ENCODE measurements at regions not wholly inside any gene's neighbourhood (a gene's known extent, or its start where the extent isn't known, plus 50 kb on each side); places are given as distances from the start of the nearest gene placed in this dataset.
"Not testable (repeated sequence)": the region's sequence is repeated elsewhere in the genome, so short reads cannot be mapped to it uniquely, and the experiment has no call there.

GRCh38 chrX:46330513-46330912, 214.7 kb downstream of the ZNF674 start:
- peaks cover 5 to 18% of the 10 kb centered on the region in 2 donors for H3K27me3 Mint-ChIP-seq
- ATAC-seq, result no peak
- H3K4me1 Mint-ChIP-seq (ENCODE audit: low read depth in 2 of 2), result no peaks in the 10 kb centered on the region
- H3K36me3 Mint-ChIP-seq, result peaks cover 4% of the 10 kb centered on the region
- H3K9me3 Mint-ChIP-seq, result peaks cover 3% of the 10 kb centered on the region
- DNase-seq (ENCODE audit: low spot score), result no peak
- no peak overlapping the region for H3K4me3 Mint-ChIP-seq
- H3K27ac Mint-ChIP-seq, result no peak overlapping the region

DNA sequence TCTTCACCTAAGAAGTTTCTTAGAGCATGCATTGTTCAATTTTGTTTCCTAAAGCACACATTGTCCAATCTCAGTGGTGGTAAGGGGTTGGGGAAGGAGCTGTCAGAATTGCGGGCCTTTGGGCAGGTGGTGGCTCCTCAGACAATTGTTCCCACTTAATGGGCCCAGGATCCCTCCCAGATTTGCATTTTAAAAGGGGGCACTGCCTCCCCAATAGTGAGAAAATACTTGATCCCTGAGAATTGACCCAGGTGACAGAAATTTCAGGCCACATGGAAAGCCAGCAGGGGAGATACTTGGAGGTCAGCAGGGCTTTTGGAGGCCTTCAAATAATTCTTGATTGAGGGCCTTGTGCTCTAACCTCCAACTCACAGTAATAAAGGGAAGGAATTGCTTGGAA, 217.1 kb downstream of the ZNF674 start:
- Mint-ChIP-seq H3K4me1 (ENCODE audit: low read depth in 2 of 2) (no peaks in the 10 kb centered on the region), H3K27ac (no peak overlapping the region), H3K27me3 (peaks cover 0 to 19% of the 10 kb centered on the region in 2 donors), H3K9me3 (no peaks in the 10 kb centered on the region), H3K4me3 (no peak overlapping the region), H3K36me3 (no peaks in the 10 kb centered on the region)
- ATAC-seq, result no peak
- no peak for DNase-seq (ENCODE audit: low spot score)

DNA sequence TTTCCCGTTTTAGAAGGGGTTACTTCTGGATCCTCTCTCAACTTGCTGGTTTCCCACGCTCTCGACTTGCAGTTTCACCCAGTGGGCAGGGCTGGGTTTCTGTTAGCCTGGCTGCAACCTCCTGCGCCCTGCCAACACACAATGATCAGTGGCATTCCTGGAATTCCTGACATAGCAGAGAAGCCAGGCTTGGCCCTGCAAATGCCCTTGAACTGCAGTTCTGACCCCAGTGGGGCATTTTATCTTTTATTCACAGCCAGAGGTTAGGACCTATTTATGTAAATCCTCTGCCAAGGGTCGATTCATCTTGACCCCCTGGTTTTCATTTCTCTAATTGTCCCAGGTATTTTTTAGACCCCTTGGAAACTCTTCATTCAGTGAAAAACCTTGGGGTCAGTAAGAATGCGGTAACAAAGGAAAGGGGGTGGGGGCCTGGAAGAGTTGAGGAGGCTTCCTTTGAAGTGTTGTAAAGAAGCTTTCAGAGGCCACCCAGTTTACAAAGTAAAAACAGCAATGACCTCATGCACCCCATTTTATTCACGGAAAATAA, 217.6 kb downstream of the ZNF674 start:
- Mint-ChIP-seq H3K36me3 (no peaks in the 10 kb centered on the region), H3K27ac (no peak overlapping the region), H3K4me1 (ENCODE audit: low read depth in 2 of 2) (no peaks in the 10 kb centered on the region), H3K4me3 (no peak overlapping the region), H3K9me3 (no peaks in the 10 kb centered on the region), H3K27me3 (peaks cover 0 to 21% of the 10 kb centered on the region in 2 donors)
- ATAC-seq (no peak), DNase-seq (ENCODE audit: low spot score) (no peak)

DNA sequence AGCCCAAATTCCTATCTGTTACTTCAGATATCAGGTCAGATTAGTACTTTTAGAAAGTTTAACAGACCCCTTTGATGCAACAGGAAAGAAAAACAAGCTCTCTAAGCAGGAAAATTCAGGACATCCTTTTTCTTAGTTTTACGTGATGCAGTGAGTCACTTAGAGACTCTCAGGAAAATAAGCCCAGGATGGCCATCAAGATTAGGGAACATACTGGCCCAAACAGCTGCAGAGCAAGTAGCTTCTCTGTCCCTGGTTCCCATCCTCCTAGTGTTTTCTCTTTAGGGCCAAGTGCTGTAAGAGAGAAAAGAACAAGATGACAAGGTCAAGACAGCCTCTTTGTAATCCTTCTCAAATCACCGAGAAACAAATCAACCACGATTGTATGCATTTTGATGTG, 219.1 kb downstream of the ZNF674 start:
- Mint-ChIP-seq H3K4me3 (no peak overlapping the region), H3K9me3 (no peaks in the 10 kb centered on the region), H3K27ac (no peak overlapping the region), H3K36me3 (no peaks in the 10 kb centered on the region), H3K27me3 (peaks cover 0 to 23% of the 10 kb centered on the region in 2 donors), H3K4me1 (ENCODE audit: low read depth in 2 of 2) (no peaks in the 10 kb centered on the region)
- ATAC-seq (no peak), DNase-seq (ENCODE audit: low spot score) (no peak)

- ATAC-seq (no peak), DNase-seq (ENCODE audit: low spot score) (no peak)
- Mint-ChIP-seq H3K36me3 (no peaks in the 10 kb centered on the region), H3K4me3 (no peak overlapping the region), H3K4me1 (ENCODE audit: low read depth in 2 of 2) (peaks cover 0 to 2% of the 10 kb centered on the region in 2 donors), H3K27me3 (peaks cover 0 to 24% of the 10 kb centered on the region in 2 donors), H3K9me3 (no peaks in the 10 kb centered on the region), H3K27ac (no peak overlapping the region)
Observed at GRCh38 chrX:46325312-46325877, 219.8 kb downstream of the ZNF674 start.

DNA sequence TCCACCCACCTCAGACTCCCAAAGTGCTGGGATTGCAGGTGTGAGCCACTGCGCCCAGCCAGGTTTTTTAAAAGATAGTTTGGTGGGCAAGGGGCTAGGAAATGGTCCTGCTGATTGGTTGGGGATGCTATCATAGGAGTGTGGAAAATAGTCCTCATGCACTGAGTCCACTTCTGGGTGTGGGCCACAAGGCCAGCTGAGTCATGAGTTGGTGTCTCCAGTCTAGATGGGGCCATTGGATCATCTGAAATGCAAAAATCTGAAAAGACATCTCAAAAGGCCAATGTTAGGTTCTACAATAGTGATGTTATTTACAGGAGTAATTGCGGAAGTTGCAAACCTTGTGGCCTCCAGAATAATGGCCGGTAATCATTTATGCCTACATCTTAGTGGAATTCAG, 221.1 kb downstream of the ZNF674 start:
- Mint-ChIP-seq H3K27ac (no peak overlapping the region), H3K4me1 (ENCODE audit: low read depth in 2 of 2) (peaks cover 0 to 6% of the 10 kb centered on the region in 2 donors), H3K36me3 (no peaks in the 10 kb centered on the region), H3K4me3 (no peak overlapping the region), H3K27me3 (peaks cover 0 to 23% of the 10 kb centered on the region in 2 donors), H3K9me3 (no peaks in the 10 kb centered on the region)
- DNase-seq (ENCODE audit: low spot score), result no peak
- no peak for ATAC-seq

DNA sequence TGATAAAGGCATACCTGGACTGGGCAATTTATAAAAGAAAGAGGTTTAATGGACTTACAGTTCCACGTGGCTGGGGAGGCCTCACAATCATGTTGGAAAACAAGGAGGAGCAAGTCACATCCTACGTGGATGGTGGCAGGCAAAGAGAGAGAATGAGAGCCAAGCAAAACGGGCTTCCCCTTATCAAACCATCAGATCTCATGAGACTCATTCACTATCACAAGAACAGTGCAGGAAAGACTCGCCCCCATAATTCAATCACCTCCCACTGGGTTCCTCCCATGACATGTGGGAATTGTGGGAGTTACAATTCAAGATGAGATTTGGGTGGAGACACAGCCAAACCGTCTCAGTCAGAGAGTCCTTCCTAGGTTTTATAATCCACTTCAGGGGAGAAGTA, 222.3 kb downstream of the ZNF674 start:
- not testable (repeated sequence) for DNase-seq (ENCODE audit: low spot score); H3K27ac Mint-ChIP-seq; H3K36me3 Mint-ChIP-seq; ATAC-seq; H3K4me3 Mint-ChIP-seq; H3K4me1 Mint-ChIP-seq (ENCODE audit: low read depth in 2 of 2); H3K9me3 Mint-ChIP-seq
- H3K27me3 Mint-ChIP-seq, result peaks cover 0 to 21% of the 10 kb centered on the region in 2 donors

- Mint-ChIP-seq H3K27me3 (peaks cover 0 to 18% of the 10 kb centered on the region in 2 donors), H3K36me3 (no peaks in the 10 kb centered on the region), H3K27ac (no peak overlapping the region), H3K4me3 (no peak overlapping the region), H3K4me1 (ENCODE audit: low read depth in 2 of 2) (peaks cover 0 to 6% of the 10 kb centered on the region in 2 donors), H3K9me3 (no peaks in the 10 kb centered on the region)
- ATAC-seq (no peak), DNase-seq (ENCODE audit: low spot score) (no peak)
Observed at GRCh38 chrX:46321676-46322075, 223.5 kb downstream of the ZNF674 start.

DNA sequence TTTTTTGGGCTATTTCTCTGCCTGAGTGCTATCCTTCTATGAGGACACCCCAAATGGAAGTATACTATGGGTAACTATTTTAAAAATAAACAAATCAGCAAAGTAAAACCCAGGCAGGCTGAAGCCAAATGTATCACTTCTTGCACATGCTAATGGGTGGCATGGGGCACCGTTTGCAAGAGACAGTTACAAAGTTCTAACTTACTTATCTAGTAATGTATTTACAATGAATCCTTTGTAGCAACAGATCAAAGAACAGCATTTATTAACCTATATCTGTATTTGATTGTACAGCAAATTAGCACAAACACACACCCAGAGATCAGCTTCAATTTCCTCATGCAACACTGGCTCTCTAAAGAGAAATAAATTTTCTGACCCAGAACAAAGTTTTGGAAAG, 225.5 kb downstream of the ZNF674 start:
- DNase-seq (ENCODE audit: low spot score) (no peak), ATAC-seq (no peak)
- H3K27ac Mint-ChIP-seq, result no peak overlapping the region
- H3K4me3 Mint-ChIP-seq, result no peak overlapping the region
- peaks cover 0 to 6% of the 10 kb centered on the region in 2 donors for H3K4me1 Mint-ChIP-seq (ENCODE audit: low read depth in 2 of 2)
- H3K36me3 Mint-ChIP-seq, result no peaks in the 10 kb centered on the region
- H3K9me3 Mint-ChIP-seq, result no peaks in the 10 kb centered on the region
- peaks cover 0 to 16% of the 10 kb centered on the region in 2 donors for H3K27me3 Mint-ChIP-seq

DNA sequence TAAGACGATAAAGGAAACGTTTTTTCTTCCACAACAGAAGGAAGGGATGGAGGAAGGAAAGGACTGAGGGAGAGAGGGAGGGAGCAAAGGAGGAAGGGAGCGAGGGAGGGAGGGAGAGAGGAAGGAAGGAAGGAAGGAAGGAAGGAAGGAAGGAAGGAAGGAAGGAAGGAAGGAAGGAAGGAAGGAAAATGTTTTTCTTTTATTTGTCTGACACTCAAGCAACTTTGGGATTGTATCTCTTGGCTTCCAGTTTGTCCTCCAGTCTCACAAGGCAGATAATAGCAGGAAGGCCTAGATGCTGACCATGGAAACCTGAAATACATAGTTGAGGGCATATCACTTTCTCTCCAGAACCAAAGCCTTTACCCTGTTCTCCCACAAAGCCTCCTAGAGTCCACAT, 226.7 kb downstream of the ZNF674 start:
- peaks cover 0 to 6% of the 10 kb centered on the region in 2 donors for H3K4me1 Mint-ChIP-seq (ENCODE audit: low read depth in 2 of 2)
- no peaks in the 10 kb centered on the region for H3K9me3 Mint-ChIP-seq
- DNase-seq (ENCODE audit: low spot score), result no peak
- no peaks in the 10 kb centered on the region for H3K36me3 Mint-ChIP-seq
- peaks cover 0 to 14% of the 10 kb centered on the region in 2 donors for H3K27me3 Mint-ChIP-seq
- no peak for ATAC-seq
- H3K27ac Mint-ChIP-seq, result no peak overlapping the region
- no peak overlapping the region for H3K4me3 Mint-ChIP-seq

GRCh38 chrX:46317163-46317562, 228.1 kb downstream of the ZNF674 start:
- H3K27ac Mint-ChIP-seq, result no peak overlapping the region
- ATAC-seq (no peak), DNase-seq (ENCODE audit: low spot score) (no peak)
- H3K4me1 Mint-ChIP-seq (ENCODE audit: low read depth in 2 of 2), result peaks cover 0 to 6% of the 10 kb centered on the region in 2 donors
- H3K9me3 Mint-ChIP-seq, result no peaks in the 10 kb centered on the region
- no peaks in the 10 kb centered on the region for H3K36me3 Mint-ChIP-seq
- H3K4me3 Mint-ChIP-seq, result no peak overlapping the region
- peaks cover 0 to 9% of the 10 kb centered on the region in 2 donors for H3K27me3 Mint-ChIP-seq

- no peak for ATAC-seq
- H3K27me3 Mint-ChIP-seq, result no peaks in the 10 kb centered on the region
- H3K4me3 Mint-ChIP-seq, result no peak overlapping the region
- no peak overlapping the region for H3K27ac Mint-ChIP-seq
- H3K36me3 Mint-ChIP-seq, result no peaks in the 10 kb centered on the region
- H3K4me1 Mint-ChIP-seq (ENCODE audit: low read depth in 2 of 2), result no peaks in the 10 kb centered on the region
- DNase-seq (ENCODE audit: low spot score), result no peak
- H3K9me3 Mint-ChIP-seq, result no peaks in the 10 kb centered on the region
Observed at GRCh38 chrX:46311581-46312120, 233.6 kb downstream of the ZNF674 start.

DNA sequence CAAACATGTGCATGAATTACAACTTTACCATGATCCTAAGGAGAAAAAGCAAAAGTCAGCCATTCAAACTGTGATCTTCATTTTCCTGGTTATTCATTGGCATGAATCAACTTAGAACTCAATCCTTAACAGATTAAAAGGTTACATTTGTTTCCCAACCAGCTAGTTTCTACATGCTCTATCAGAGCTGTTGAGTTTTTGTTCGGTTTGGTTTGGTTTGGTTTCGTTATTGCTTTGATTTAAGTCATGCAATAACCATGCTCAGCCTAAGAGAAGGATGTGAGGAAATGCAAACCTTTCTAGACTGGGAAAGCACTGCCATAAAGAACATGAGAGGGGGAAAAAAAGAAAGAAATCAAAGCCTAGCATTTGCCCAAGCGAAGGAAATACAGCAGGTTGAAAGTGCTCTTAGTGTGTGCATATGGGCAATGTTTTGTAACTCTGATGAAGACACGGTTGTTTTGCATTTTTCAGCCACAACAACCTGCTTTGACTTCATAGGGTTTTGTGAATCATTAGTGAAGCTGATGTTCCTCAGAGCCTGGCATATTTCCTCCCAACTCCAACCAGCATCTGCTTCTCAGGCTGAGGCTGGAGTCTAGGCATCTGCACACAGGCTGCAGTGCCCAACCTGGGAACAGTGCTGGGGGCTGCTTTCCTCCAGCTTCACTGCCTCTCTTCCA, 234.3 kb downstream of the ZNF674 start:
- Mint-ChIP-seq H3K36me3 (no peaks in the 10 kb centered on the region), H3K9me3 (peaks cover 3% of the 10 kb centered on the region), H3K4me1 (ENCODE audit: low read depth in 2 of 2) (no peaks in the 10 kb centered on the region), H3K4me3 (no peak overlapping the region), H3K27ac (no peak overlapping the region), H3K27me3 (peaks cover 0 to 3% of the 10 kb centered on the region in 2 donors)
- ATAC-seq, result no peak
- DNase-seq (ENCODE audit: low spot score), result no peak

- Mint-ChIP-seq H3K27me3 (peaks cover 0 to 12% of the 10 kb centered on the region in 2 donors), H3K36me3 (peaks cover 5% of the 10 kb centered on the region), H3K4me3 (no peak overlapping the region)
Observed at GRCh38 chrX:46308110-46308509, 237.1 kb downstream of the ZNF674 start.

More at GRCh38 chrX:46308110-46308509, 237.1 kb downstream of the ZNF674 start:
- no peak overlapping the region for H3K27ac Mint-ChIP-seq
- H3K9me3 Mint-ChIP-seq, result peaks cover 10% of the 10 kb centered on the region
- H3K4me1 Mint-ChIP-seq (ENCODE audit: low read depth in 2 of 2), result no peaks in the 10 kb centered on the region
- DNase-seq (ENCODE audit: low spot score) (no peak), ATAC-seq (no peak)

Data from natural killer cell treated with Interleukin-12 subunit alpha and Interleukin-12 subunit beta and Interleukin-15 and Interleukin-18, amount 100 ng/mL, for 72 hours (primary cell).